B cell (primary cell): ENCODE measurements at regions not wholly inside any gene's neighbourhood (a gene's known extent, or its start where the extent isn't known, plus 50 kb on each side); places are given as distances from the start of the nearest gene placed in this dataset.

Experiments used
- ATAC-seq: fragments of 200-7000 bp; cut with Tn5 transposase; one replicate; pipeline ENCODE4 v1.10.0; 2021; ENCODE audit warnings: low read depth, mild to moderate bottlenecking, moderate number of reproducible peaks, moderate library complexity
- CTCF ChIA-PET: fragments of 350-600 bp; sonication (Branson Sonifier 250); formaldehyde crosslinking; loops from one replicate; lab custom pipeline; 2021; ENCODE audit warnings: antibody characterized with exemption, inconsistent platforms; lab: Charles Lee
- POLR2A ChIA-PET: fragments of 350-600 bp; sonication (Branson Sonifier 250); formaldehyde crosslinking; loops from one replicate; lab custom pipeline; 2021; ENCODE audit warnings: antibody characterized with exemption; lab: Charles Lee
- DNase-seq: peaks from one replicate; pipeline ENCODE4 v3.0.0; 2013
- H2AFZ ChIP-seq: 2 replicates; pipeline ENCODE4 v1.6.1; 2012; ENCODE audit warnings: mild to moderate bottlenecking, low read depth, low read length; ENCODE audit not compliant: insufficient read depth, poor library complexity, severe bottlenecking
- H3K27ac ChIP-seq, 2 donors: 1 replicate in 1 of 2; 2 replicates in 1 of 2; pipeline ENCODE4 v1.5.1; 2012 to 2013; ENCODE audit warnings: low read length in 2 of 2, mild to moderate bottlenecking in 2 of 2, moderate library complexity in 1 of 2
- H3K27me3 ChIP-seq, 4 experiments: fragments of 200-600 bp in 1 of 4; sonication (generic) in 1 of 4; replicated peaks in 1 of 4; 1 replicate in 2 of 4; 2 replicates in 2 of 4; pipeline versions ENCODE4 v1.6.1 to v1.7.0; 2013 to 2016; ENCODE audit warnings: low read length in 3 of 4, mild to moderate bottlenecking in 2 of 4, mixed read lengths in 1 of 4, moderate library complexity in 1 of 4; ENCODE audit not compliant: insufficient read depth in 4 of 4, control insufficient read depth in 3 of 4; ENCODE audit errors: control extremely low read depth in 1 of 4
- H3K36me3 ChIP-seq, 2 experiments: replicated peaks in 1 of 2; 1 replicate in 1 of 2; 2 replicates in 1 of 2; pipeline versions ENCODE4 v1.6.1 to v1.7.1; 2013; ENCODE audit warnings: low read length in 1 of 2; ENCODE audit not compliant: insufficient read depth in 2 of 2, control insufficient read depth in 1 of 2; ENCODE audit errors: control extremely low read depth in 1 of 2, extremely low read depth in 1 of 2
- H3K4me1 ChIP-seq, 2 donors: fragments of 200-600 bp in 1 of 2; sonication (generic) in 1 of 2; 1 replicate in 1 of 2; 2 replicates in 1 of 2; pipeline versions ENCODE4 v1.5.1 to v1.6.1; 2013 to 2017; ENCODE audit warnings: low read length in 2 of 2; ENCODE audit not compliant: control insufficient read depth in 2 of 2, insufficient read depth in 2 of 2
- H3K4me2 ChIP-seq: replicated peaks from 2 replicates; pipeline ENCODE3; 2012; ENCODE audit warnings: mild to moderate bottlenecking, low read depth, low read length; ENCODE audit not compliant: poor library complexity, severe bottlenecking
- H3K4me3 ChIP-seq, 5 experiments: fragments of 200-600 bp in 1 of 5; sonication (generic) in 1 of 5; 1 replicate in 3 of 5; 2 replicates in 2 of 5; pipeline versions ENCODE4 v1.5.1 to v1.7.0; 2011 to 2016; ENCODE audit warnings: low read length in 4 of 5, mild to moderate bottlenecking in 4 of 5, low read depth in 2 of 5, control low read depth in 1 of 5, moderate library complexity in 1 of 5; ENCODE audit not compliant: insufficient read depth in 1 of 5; ENCODE audit errors: control extremely low read depth in 1 of 5, extremely low read depth in 1 of 5
- H3K79me2 ChIP-seq: fragments of 200-600 bp; sonication (generic); one replicate; pipeline ENCODE4 v1.6.0; 2016; ENCODE audit warnings: low read length; ENCODE audit not compliant: control insufficient read depth, insufficient read depth
- H3K9ac ChIP-seq: fragments of 200-600 bp; sonication (generic); 2 replicates; pipeline ENCODE4 v1.6.1; 2017; ENCODE audit warnings: mild to moderate bottlenecking, low read length, moderate library complexity
- H3K9me3 ChIP-seq, 3 donors: one replicate each; pipeline versions ENCODE4 v1.6.1 to v1.7.1; 2013; ENCODE audit warnings: low read length in 2 of 3; ENCODE audit not compliant: control insufficient read depth in 2 of 3, insufficient read depth in 1 of 3; ENCODE audit errors: control extremely low read depth in 1 of 3
- H4K20me1 ChIP-seq: 2 replicates; pipeline ENCODE4 v1.6.0; 2012; ENCODE audit warnings: mild to moderate bottlenecking, low read length; ENCODE audit not compliant: insufficient read depth, control insufficient read depth, poor library complexity, severe bottlenecking
- H3K27ac Mint-ChIP-seq: one replicate; pipeline ENCODE4 v1.8.0; 2021; ENCODE audit warnings: mixed read lengths
- H3K27me3 Mint-ChIP-seq: one replicate; pipeline ENCODE4 v1.8.0; 2021; ENCODE audit warnings: mixed read lengths
- H3K4me1 Mint-ChIP-seq: one replicate; pipeline ENCODE4 v1.8.0; 2021; ENCODE audit warnings: mixed read lengths
- H3K4me3 Mint-ChIP-seq: one replicate; pipeline ENCODE4 v1.8.0; 2021; ENCODE audit warnings: mixed read lengths
- H3K9me3 Mint-ChIP-seq: one replicate; pipeline ENCODE4 v1.8.0; 2022; ENCODE audit warnings: mixed read lengths; ENCODE audit not compliant: insufficient read depth
- CTCF ChIP-seq: fragments of 200-600 bp; IDR thresholded peaks from one replicate; pipeline ENCODE4 v1.8.0; 2022; ENCODE audit warnings: antibody characterized with exemption, mild to moderate bottlenecking
- EZH2 ChIP-seq: IDR thresholded peaks from 2 replicates; pipeline ENCODE4 v1.6.1; 2012; ENCODE audit warnings: borderline replicate concordance, low read depth, mild to moderate bottlenecking, moderate library complexity, low read length; ENCODE audit not compliant: insufficient read depth, poor library complexity, severe bottlenecking
- WGBS: methylation state at CpG from one replicate; pipeline ENCODE4 v1.1.5; 2013; ENCODE audit warnings: missing lambda C conversion rate; ENCODE audit not compliant: insufficient coverage; 5-methylcytosine and 5-hydroxymethylcytosine counted together
- intact Hi-C: fragments of 100-400 bp; cut with micrococcal nuclease; formaldehyde crosslinking; loops from one replicate; pipeline ENCODE4 v1.10.0; 2022

GRCh38 chr15:70178335-70179084 lies 80.8 kb upstream of the TLE3 start:
- Histone ChIP-seq H3K79me2 (no peaks in the 10 kb centered on the region), H2AFZ (no peak overlapping the region), H4K20me1 (no peaks in the 10 kb centered on the region), H3K9ac (no peak overlapping the region), H3K27ac (no peak overlapping the region), H3K4me3 (no peak overlapping the region), H3K4me2 (no peak overlapping the region), H3K36me3 (no peaks in the 10 kb centered on the region), H3K27me3 (peaks cover 0 to 2% (median 0%) of the 10 kb centered on the region in 4 experiments), H3K9me3 (peaks cover 0 to 5% (median 0%) of the 10 kb centered on the region in 3 donors), H3K4me1 (no peaks in the 10 kb centered on the region)
- H3K27me3 Mint-ChIP-seq, result peaks cover 7% of the 10 kb centered on the region
- DNase-seq (no peak), ATAC-seq (no peak)
- 100% methylated on average over 1 of the region's 3 CpGs for WGBS
- intact Hi-C loops, result no loop called here
- no peak overlapping the region for H3K4me3 Mint-ChIP-seq
- CTCF ChIA-PET, result interaction anchor here (0.7 kb wide), 1 partner anchor 176 kb away, joined by 3 read pairs; no protein-coding TSS in a partner anchor
- no peaks in the 10 kb centered on the region for H3K9me3 Mint-ChIP-seq
- H3K4me1 Mint-ChIP-seq, result no peaks in the 10 kb centered on the region
- POLR2A ChIA-PET, result no interaction called here
- no peak overlapping the region for H3K27ac Mint-ChIP-seq
- TF ChIP-seq EZH2, result no peak
- no peak for TF ChIP-seq CTCF

- peaks cover 0 to 4% (median 0%) of the 10 kb centered on the region in 4 experiments for H3K27me3 ChIP-seq
- Mint-ChIP-seq H3K27ac (no peak overlapping the region), H3K4me1 (no peaks in the 10 kb centered on the region), H3K4me3 (no peak overlapping the region), H3K9me3 (no peaks in the 10 kb centered on the region), H3K27me3 (no peaks in the 10 kb centered on the region)
- H4K20me1 ChIP-seq, result no peaks in the 10 kb centered on the region
- H2AFZ ChIP-seq, result no peak overlapping the region
- no peak for ATAC-seq
- H3K4me2 ChIP-seq, result no peak overlapping the region
- WGBS, result 84% methylated on average over 3 of the region's 4 CpGs
- no peak overlapping the region for H3K9ac ChIP-seq
- ChIA-PET CTCF (no interaction called here), POLR2A (no interaction called here)
- intact Hi-C loops, result no loop called here
- H3K27ac ChIP-seq, result no peak overlapping the region
- DNase-seq, result no peak
- TF ChIP-seq EZH2 (no peak), CTCF (no peak)
- no peaks in the 10 kb centered on the region for H3K79me2 ChIP-seq
- no peak overlapping the region for H3K4me3 ChIP-seq
- no peaks in the 10 kb centered on the region for H3K9me3 ChIP-seq
- no peaks in the 10 kb centered on the region for H3K4me1 ChIP-seq
- H3K36me3 ChIP-seq, result no peaks in the 10 kb centered on the region
These were observed 75.0 kb upstream of the TLE3 start for GRCh38 chr15:70172566-70173225.
